HG03097 (cell line): ENCODE measurements at regions not wholly inside any gene's neighbourhood (a gene's known extent, or its start where the extent isn't known, plus 50 kb on each side); places are given as distances from the start of the nearest gene placed in this dataset.

Experiments
- ATAC-seq: cut with Tn5 transposase; IDR thresholded peaks from one replicate; pipeline ENCODE4 v1.9.1; 2021; ENCODE audit not compliant: unreplicated experiment, low FRiP score

DNA sequence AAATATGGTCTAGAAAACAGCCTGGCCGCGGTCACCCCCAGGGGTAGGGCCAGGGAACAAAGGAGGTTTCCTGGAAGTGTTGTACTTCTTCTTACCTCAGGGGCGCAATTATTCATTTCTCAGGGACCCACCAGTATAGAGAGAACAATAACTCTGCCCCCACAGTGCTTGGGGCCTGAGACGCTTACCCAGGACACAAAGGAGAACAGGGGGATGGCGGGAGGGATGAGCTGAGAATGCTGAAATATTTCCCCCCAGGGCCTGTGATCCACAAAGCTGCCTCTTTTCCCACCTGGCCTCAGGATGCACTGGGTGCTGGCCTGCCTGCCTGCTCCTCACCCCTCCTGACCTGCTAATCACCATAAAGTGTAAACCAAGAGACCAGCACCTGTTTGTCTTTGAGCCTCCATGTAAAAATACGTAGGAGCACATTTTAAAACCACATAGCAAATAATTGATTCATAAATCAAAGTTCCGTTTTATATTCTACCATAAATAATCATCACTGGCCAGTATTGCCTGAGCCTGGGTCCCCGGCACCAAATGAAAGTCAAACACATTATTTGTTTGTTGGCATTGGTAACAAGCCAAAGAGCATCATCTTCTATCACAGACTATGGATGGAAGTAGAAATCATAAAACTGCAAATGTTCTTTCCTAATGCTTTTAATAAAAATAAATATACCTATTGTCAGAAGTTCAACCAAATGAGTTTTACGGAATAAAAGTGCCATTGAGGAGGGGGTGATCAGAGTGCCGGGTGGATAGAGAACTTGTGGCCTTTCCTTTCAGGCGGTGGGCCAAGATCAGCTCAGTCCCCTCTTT, 67.3 kb upstream of the RMDN2 start:
- ATAC-seq: no peak

DNA sequence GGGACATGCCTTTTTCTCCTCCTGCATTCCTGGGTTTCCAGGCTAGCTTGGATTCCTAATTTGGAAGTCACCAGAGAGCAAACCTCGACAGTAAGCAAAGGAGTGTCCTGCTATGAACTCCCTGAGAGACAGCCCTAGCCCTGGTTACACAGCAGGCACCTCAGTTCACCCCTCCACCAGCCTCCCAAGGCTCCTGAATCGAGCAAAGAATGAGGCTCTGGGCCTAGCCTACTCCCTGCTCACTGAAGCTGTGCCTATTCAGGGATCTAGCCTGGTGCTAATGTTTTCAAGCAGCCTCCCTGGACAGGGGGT, 66.7 kb upstream of the RMDN2 start:
- ATAC-seq: no peak

DNA sequence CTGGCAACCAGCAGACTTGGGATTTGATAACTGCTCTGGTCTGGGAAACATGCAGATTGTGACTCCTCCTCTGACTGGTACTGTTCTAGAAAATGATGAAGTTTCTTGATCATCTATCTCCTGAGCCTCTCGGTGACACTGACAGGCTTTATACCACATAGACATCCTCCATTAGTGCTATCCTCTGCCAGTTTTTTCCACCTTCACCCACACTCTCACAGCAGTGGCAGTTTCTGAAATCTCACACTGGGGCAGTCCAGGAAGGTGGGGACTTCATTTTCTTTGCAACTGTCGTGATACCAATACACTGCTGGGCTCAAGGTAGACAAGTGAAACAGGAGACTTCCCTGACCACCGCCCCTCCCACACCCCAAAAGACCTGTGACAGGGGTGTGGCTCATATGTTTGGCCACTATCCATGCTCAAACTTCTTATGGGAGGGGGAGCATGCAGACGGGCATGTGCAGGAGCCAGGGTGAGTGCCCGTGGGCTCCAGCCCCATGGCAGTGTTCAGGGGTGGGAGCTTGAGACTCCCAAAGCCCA, 66.3 kb upstream of the RMDN2 start:
- ATAC-seq: no peak

DNA sequence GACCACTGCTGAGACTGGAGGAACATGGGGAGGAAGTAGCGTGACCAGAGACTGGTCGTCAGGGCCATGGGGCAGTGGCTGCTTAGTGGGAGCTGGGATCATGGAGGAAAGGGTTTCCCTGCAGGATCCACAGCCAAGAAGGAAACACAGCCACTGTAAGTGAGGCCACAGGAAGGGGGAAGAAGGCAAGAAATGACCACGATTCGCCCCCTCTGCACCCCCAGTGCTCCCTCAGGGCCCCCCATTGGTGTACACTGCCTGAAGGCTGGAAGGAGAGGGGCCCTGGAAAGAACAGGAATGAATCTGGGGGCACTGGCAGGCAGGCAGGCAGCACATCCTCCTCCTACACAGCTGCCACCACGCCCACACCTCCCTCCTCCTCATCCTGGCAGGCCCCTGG, 62.5 kb upstream of the RMDN2 start:
- ATAC-seq: no peak

DNA sequence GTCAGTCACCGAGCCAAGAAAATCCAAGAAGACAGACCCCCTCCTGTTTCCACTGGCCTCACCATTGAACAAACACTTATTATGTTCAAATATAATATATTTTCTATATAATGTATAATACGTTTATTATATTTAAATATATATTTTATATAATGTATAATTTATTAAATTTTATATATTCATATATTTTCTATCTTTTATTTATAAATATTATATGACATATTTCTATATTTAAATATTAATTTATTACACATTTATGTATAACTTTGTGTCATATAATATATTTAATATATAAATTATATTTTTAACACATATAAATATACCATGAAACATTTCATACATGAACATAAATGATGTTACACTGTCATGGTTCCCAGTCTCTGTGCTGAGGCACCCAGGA, 60.9 kb upstream of the RMDN2 start:
- no peak for ATAC-seq

DNA sequence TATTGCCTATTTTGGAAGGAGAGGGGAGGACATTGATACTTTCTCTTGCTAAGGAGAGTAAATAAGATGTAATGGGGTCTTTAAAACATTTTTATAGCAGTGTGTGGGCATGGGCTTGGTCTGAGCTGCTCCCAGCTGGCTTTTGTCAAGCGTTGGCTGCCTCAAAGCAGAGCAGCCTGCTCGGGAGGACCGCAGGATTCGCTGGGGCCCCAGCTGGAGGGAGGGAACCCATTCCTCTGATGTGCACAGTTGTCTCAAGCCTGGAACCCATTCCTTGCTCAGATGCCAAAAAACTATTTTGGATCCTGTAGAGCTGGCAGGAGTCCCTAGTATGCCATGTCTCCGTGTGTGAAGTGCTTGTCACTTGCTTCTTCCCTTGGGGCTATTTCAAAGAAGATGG, 59.4 kb upstream of the RMDN2 start:
- ATAC-seq: no peak

DNA sequence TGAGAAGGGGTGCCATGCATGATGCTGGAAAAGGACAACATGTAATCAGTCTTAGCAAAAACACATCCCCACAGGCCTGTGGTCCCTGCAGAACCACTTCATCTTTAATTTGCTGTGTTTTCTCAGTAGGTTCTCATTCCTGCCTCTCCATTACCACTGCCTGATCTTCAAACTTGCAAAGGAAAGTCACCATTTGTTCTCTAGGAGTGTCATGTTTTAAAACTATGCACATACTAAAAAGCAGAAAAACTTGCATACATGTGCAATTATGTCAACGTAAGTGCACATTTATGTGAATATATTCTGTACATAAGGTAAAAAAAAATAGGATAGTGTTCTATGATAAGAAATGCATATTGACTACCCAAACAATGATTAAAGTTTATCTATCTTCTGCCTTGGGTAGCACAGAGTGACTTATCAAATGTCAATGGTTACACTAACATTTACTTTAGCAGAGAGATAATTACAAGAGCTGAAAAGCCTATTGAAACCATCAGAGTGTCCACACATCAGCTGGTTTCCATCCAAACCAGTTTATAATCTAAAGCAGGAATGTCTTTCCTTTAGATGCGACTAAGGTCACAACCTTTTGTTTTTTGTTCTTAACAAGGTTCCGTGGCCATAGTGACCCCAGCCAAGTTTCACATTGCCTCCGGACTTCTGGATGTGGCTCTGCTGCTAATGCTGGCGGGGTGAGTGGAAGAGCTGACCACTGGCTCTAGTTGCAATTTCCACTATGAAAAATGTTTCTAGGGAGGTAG, 58.7 kb upstream of the RMDN2 start:
- ATAC-seq: no peak

DNA sequence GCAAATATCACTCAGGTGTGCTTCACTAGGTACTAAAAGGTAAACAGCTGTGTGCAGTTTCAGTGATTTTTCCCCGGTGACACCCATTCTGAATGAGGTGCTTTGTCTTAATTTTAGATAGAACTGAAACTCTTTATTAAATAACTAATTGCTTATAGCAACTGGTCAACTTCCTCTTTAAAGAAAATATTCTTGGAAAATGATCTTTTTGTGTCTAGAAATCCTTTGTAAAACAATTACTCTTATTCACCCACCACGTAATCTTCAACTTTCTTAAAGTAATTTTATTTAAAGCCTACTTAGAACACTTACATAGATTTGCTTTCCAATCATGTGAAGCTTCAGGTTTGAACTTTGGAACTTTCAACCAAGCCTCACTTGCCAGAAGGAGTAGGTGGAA, 57.9 kb upstream of the RMDN2 start:
- no peak for ATAC-seq

DNA sequence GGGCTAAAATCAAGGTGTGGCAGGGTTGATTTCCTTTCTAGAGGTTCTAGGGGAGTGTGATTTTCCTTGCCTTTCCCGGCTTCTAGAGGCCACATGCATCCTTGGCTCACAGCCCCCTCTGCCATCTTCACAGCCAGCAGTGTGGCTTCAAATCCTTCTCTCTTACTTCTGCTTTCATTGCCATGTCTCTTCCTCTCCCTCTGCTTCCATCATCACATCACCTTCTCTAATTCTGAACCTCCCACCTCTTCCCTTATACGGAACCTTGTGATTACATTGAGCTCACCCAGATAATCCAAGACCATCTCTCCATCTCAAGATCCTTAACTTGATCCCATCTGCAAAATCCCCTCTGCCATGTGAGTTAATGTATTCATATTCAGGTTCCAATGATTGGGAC, 56.2 kb upstream of the RMDN2 start:
- no peak for ATAC-seq

DNA sequence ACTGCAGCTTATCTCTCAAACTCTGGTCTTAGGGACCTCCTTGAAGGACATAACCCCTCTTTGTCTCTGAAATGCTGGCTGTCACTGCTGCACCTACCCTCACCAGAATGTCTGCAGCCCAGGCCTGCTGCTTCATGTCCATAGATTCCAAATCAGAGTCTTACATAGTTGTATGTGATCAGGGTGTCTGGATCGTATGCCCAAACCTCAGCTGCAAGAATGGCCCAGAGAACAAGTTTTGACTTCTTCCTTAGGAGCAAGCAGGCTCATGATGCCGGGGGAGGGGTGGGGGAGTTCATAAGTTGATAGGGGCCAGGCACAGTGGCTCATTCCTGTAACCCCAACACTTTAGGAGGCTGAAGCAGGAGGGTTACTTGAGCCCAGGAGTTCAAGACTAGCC, 55.8 kb upstream of the RMDN2 start:
- ATAC-seq: no peak

DNA sequence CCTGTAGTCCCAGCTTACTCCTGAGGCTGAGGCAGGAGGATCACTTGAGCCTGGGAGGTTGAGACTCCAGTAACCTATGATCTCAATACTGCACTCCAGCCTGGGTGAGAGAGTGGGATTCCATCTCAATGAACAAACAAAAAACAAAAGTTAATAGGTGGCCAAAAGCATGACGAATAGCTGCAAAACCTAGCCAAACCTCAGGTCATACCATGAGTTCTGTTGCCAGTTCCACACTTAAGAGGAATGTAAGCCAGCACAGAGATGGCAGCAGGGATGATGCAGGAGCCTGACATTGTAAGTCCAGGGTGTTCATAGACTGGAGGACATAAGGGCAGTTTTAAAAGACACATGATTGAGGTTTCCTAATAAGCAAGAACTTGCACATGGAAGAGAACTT, 55.3 kb upstream of the RMDN2 start:
- no peak for ATAC-seq

DNA sequence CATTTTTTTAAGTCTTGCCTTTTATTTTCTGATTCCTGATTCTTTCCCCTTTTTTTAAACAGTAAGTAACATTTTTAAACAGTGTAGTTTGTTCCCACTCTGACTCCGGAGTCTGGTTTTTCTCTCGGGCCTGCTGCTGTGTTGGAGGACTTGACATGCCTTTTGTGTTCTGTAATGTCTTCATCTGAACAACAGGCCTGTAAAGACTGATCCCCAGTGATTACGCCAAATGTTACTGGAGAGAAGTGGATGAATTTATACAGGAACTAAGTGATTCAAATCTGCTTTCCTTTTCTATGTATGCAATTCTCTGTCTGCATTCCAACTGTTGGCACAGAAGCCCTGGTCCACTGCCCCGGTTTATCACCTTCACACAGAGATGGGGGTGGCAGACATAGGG, 54.3 kb upstream of the RMDN2 start:
- ATAC-seq: no peak

DNA sequence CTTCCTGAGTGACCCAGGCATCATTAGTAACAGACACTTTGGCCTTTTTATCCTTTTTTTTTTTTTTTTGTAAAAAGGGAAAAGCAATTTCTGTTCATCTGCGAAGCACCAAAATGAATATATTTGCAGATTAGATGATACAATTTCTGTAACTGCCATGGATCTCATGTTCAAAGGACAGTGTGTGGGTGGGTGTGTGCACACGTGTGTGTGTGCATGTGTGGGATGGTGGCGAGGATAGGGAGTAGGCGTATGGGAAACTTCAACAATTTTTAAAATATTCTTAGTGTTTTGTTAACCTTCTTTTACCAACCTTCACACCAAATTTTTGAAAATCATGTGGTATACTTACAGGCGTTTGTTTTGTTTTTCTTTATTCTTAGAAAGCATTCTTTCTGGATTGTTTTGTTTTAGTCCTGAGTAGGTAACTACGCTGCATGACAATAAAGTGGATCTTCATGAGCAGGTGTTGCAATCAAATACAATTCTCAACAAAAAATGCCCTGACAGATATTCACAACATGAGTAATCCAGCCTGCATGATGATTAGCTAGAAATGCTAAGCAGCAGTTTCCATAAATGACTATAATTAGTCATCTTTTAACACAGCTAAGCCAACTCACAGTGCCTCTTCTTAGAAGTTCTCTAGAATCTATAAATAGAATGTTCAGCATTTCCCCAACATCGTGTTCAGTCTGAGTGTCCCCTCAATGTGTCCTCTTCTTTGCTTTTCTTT, 53.5 kb upstream of the RMDN2 start:
- peak; percentile 37 for ATAC-seq

DNA sequence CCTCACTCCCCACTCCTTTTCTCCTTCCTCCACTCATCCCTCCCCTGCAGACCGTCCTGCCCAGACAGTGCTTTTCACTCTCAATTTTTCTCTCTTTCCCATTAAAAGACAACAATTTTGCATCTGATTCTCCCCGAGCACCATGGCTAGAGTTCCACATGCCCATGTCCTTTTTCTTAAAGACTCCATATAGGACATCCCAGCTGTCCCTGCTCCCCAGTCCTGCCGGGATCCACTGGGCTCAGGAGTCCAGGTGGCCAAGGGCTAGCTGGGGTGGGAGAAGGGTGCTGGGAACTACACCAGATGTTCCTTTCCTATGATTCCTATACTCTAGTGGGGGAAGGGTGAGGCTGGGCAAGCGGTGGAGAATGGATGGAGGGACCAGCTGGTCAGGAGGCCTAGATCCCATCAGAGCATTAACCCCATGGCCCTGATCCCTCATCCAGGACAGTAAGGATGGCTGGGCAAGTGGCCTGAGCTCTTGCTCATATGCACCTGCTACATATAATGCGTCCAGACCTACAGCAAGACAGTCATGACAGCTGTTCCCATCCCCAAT, 52.8 kb upstream of the RMDN2 start:
- ATAC-seq: no peak

DNA sequence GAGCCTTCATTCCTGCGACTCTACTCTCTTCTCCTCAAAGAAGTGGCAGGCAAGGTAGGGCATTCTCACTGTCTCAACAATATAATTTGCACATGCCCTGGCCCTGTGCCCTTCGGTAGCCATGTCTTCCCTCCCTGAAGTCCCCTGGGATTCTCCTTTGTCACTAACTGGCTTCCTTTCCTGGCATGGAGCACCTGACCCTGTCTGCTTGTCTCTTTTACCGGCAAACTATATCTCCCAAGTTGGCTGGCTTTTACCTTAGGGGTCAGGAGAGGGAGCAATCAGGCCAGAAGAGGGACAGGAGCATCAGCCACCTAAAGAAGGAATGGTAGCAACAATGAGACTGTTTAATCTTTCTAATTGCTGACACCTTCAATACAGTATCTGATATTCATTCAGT, 51.9 kb upstream of the RMDN2 start:
- ATAC-seq: no peak

DNA sequence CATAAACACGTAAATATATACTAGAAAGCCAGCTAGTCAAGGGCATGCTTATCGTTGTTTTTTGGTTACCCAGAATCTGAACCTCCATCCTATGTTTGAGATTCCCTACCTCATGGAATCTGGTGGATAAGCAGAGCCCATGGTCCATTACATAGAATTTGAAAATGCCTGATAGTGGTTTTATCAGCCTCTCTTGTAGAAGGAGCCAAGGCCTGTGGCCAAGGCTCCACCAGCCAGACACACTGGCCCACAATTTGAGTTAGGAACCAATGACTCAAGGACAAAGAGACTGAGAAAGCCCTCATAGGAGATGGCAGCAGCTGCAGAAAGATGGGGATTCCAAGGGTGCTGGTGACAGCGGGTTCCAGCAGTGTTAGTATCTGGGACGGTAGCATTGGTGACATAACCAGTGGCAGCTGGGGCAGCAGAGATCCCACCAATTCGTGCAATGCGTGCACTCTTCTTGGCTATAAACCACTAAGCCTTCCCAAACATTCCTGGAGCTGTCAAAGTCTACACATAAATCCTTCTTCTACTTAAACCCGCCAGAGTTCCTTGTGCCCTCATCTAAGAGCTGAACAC, 51.2 kb upstream of the RMDN2 start:
- ATAC-seq: no peak

DNA sequence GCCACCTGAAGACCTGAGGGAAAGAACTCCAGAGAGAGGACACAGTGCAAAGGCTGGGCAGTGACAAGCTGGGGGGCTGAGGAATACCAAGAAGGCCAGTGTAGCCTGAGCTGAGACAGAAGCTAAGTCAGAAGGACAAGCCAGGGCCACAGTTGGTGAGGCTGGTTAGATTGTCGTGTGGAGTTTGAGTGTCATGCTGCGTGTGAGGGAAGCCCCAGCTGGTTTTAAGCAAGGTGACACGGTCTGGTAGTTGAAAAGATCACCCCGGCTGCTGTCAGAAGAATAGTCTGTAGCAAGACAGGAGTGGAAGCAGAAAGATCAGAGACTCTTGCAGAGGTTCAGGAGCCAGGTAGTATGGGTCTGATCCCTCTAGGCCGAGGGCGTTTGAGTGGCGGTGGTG, 50.6 kb upstream of the RMDN2 start:
- ATAC-seq: no peak
